PFSK-1 (cell line): ENCODE measurements at regions not wholly inside any gene's neighbourhood (a gene's known extent, or its start where the extent isn't known, plus 50 kb on each side); places are given as distances from the start of the nearest gene placed in this dataset.

Experiments
- FOXP2 ChIP-seq: optimal IDR thresholded peaks from 2 replicates; pipeline ENCODE3; 2011; ENCODE audit warnings: borderline replicate concordance, control low read depth, inconsistent platforms; ENCODE audit not compliant: insufficient read depth; ENCODE audit errors: extremely low read length, extremely low read depth
- POLR2AphosphoS5 ChIP-seq: IDR thresholded peaks from 2 replicates; pipeline ENCODE4 v1.6.1; 2012; ENCODE audit warnings: low read depth, mild to moderate bottlenecking, control low read depth, low read length, moderate library complexity
- REST ChIP-seq, 2 experiments: IDR thresholded peaks; 2 replicates each; pipeline versions ENCODE4 v1.6.1 to v1.8.0; 2011 to 2012; ENCODE audit warnings: low read depth in 2 of 2, low read length in 2 of 2, control low read depth in 1 of 2, inconsistent platforms in 1 of 2, mild to moderate bottlenecking in 1 of 2, moderate library complexity in 1 of 2; ENCODE audit not compliant: insufficient read depth in 1 of 2
- SIN3A ChIP-seq: IDR thresholded peaks from 2 replicates; pipeline ENCODE4 v1.6.1; 2012; ENCODE audit warnings: mild to moderate bottlenecking, low read length, moderate library complexity, borderline replicate concordance; ENCODE audit not compliant: insufficient read depth
- TAF1 ChIP-seq: IDR thresholded peaks from 2 replicates; pipeline ENCODE4 v1.6.1; 2012; ENCODE audit warnings: low read length, control low read depth, borderline replicate concordance; ENCODE audit not compliant: insufficient read depth

GRCh38 chr4:38610521-38610920 is 53.5 kb upstream of the KLF3 start:
- no peak for TF ChIP-seq POLR2AphosphoS5
- TF ChIP-seq TAF1 = no peak
- no peak for TF ChIP-seq SIN3A
- no peak for TF ChIP-seq REST (IDR thresholded peaks at IDR 0.05; ENCODE audit: insufficient read depth in 1 of 2, low read depth in 2 of 2, low read length in 2 of 2)
- no peak for TF ChIP-seq FOXP2
